GM23338 (cell line): ENCODE measurements at regions not wholly inside any gene's neighbourhood (a gene's known extent, or its start where the extent isn't known, plus 50 kb on each side); places are given as distances from the start of the nearest gene placed in this dataset.

Experiments
- ATAC-seq: fragments of 200-7000 bp; cut with Tn5 transposase; 3 replicates; pipeline ENCODE4 v1.9.1; 2020
- DNase-seq: peaks from one replicate; pipeline ENCODE4 v3.0.0-alpha.2; 2015; ENCODE audit warnings: low spot score
- H2AFZ ChIP-seq: fragments of 200-600 bp; sonication (generic); 2 replicates; pipeline ENCODE4 v1.8.0; 2016; ENCODE audit warnings: antibody characterized with exemption, mild to moderate bottlenecking, moderate library complexity
- H3F3A ChIP-seq: fragments of 200-600 bp; sonication (generic); replicated peaks from 2 replicates; pipeline ENCODE4 v1.8.0; 2017; ENCODE audit warnings: antibody characterized with exemption, mixed run types, low read depth
- H3K27ac ChIP-seq: fragments of 200-600 bp; sonication (generic); 2 replicates; pipeline ENCODE4 v1.6.1; 2016; ENCODE audit warnings: low read depth
- H3K27me3 ChIP-seq: fragments of 200-600 bp; sonication (generic); 2 replicates; pipeline ENCODE4 v1.8.0; 2016; ENCODE audit warnings: mild to moderate bottlenecking, mixed run types, moderate library complexity; ENCODE audit not compliant: insufficient read depth
- H3K36me3 ChIP-seq: fragments of 200-600 bp; sonication (generic); 2 replicates; pipeline ENCODE4 v1.8.0; 2016; ENCODE audit warnings: mild to moderate bottlenecking; ENCODE audit not compliant: insufficient read depth
- H3K4me1 ChIP-seq: fragments of 200-600 bp; sonication (generic); 2 replicates; pipeline ENCODE4 v1.8.0; 2016; ENCODE audit warnings: mild to moderate bottlenecking, moderate library complexity; ENCODE audit not compliant: insufficient read depth
- H3K4me2 ChIP-seq: fragments of 200-600 bp; sonication (generic); 2 replicates; pipeline ENCODE4 v1.7.1; 2017; ENCODE audit warnings: mixed run types
- H3K4me3 ChIP-seq: fragments of 200-600 bp; sonication (generic); 2 replicates; pipeline ENCODE4 v1.6.1; 2016; ENCODE audit warnings: mixed run types
- H3K79me2 ChIP-seq: fragments of 200-600 bp; sonication (generic); replicated peaks from 2 replicates; pipeline ENCODE4 v1.8.0; 2017; ENCODE audit warnings: mild to moderate bottlenecking; ENCODE audit not compliant: insufficient read depth
- H3K9me2 ChIP-seq: fragments of 200-600 bp; sonication (generic); 2 replicates; pipeline ENCODE4 v1.8.0; 2017; ENCODE audit not compliant: insufficient read depth
- H4K20me1 ChIP-seq: fragments of 200-600 bp; sonication (generic); replicated peaks from 2 replicates; pipeline ENCODE4 v1.8.0; 2017; ENCODE audit warnings: mild to moderate bottlenecking; ENCODE audit not compliant: insufficient read depth
- H3K27ac Mint-ChIP-seq: 2 replicates; pipeline ENCODE4 v1.8.0; 2020; ENCODE audit warnings: inconsistent platforms, mild to moderate bottlenecking, moderate library complexity, mixed read lengths
- H3K27me3 Mint-ChIP-seq: 3 replicates; pipeline ENCODE4 v1.8.0; 2022; ENCODE audit warnings: low read depth, mild to moderate bottlenecking, moderate library complexity, mixed read lengths, inconsistent platforms; ENCODE audit not compliant: insufficient read depth, poor library complexity
- H3K36me3 Mint-ChIP-seq: 3 replicates; pipeline ENCODE4 v1.8.0; 2021; ENCODE audit warnings: low read depth, mild to moderate bottlenecking, inconsistent platforms, moderate library complexity, mixed read lengths
- H3K4me1 Mint-ChIP-seq: 3 replicates; pipeline ENCODE4 v1.8.0; 2020; ENCODE audit warnings: mild to moderate bottlenecking, inconsistent platforms, mixed read lengths
- H3K4me3 Mint-ChIP-seq: 3 replicates; pipeline ENCODE4 v1.8.0; 2021; ENCODE audit warnings: moderate library complexity, mild to moderate bottlenecking, inconsistent platforms, mixed read lengths
- H3K9me3 Mint-ChIP-seq: 3 replicates; pipeline ENCODE4 v1.8.0; 2020; ENCODE audit warnings: moderate library complexity, mild to moderate bottlenecking, inconsistent platforms, mixed read lengths
- NANOG ChIP-seq: IDR thresholded peaks from 2 replicates; pipeline ENCODE4 v1.6.1; 2016; ENCODE audit warnings: antibody characterized with exemption, borderline replicate concordance
- REST ChIP-seq: IDR thresholded peaks from one replicate; pipeline ENCODE4 v1.6.1; 2018; ENCODE audit warnings: antibody characterized with exemption; ENCODE audit not compliant: unreplicated experiment
- ZNF331 ChIP-seq: fragments of 250-450 bp; sonication (Bioruptor Pico); IDR thresholded peaks from 2 replicates; pipeline ENCODE4 v1.5.0; 2020; ENCODE audit warnings: low read depth, mild to moderate bottlenecking, moderate library complexity
- TF ChIP-seq, protein P1 (sequence below): fragments of 250-450 bp; sonication (Bioruptor Pico); IDR thresholded peaks from 2 replicates; pipeline ENCODE4 v1.5.0; 2020; ENCODE audit warnings: mild to moderate bottlenecking, moderate library complexity
- TF ChIP-seq, protein P2 (sequence below): IDR thresholded peaks from 2 replicates; pipeline ENCODE4 v1.6.1; 2016; ENCODE audit warnings: antibody characterized with exemption

DNA sequence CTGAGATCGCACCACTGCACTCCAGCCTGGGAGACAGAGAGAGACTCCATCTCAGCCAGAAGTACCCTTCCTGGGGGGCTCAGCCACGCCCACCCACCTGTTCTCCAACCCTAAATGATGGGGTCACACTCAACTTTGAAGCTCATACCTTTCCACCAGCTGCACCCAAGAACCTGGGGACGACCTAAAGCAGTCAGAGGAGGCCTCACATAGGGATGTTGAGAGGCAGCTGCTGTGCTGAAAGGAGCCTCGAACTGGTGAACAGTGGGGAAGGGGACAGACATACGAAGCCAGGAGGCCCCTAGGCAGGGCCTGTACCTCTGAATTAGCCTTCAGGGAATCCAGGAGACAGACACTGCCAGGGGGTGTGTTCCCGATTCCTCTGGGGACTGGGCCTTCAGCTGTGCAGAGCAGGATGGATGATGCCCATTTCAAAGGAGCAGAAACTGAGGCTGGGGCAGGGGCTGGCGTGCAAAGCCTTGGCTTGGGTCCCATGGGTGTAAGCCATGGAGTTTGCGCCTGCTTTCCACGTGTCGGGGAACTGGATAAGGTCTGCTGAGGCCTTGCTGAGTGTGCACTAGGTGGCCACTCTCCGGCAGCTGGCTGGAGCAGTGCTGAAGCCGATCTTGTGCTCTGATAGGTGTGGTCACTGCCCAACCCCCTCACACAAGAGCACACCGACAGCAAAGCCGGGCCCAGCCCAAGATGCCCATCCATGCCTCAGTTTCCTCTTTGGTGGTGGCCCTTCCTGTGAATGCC lies 130.8 kb downstream of the CPZ start:
- H3K27me3 Mint-ChIP-seq: peaks cover 4% of the 10 kb centered on the region
- Histone ChIP-seq H3K4me1 (no peaks in the 10 kb centered on the region), H3K27me3 (no peaks in the 10 kb centered on the region), H2AFZ (no peak overlapping the region), H3K4me3 (no peak overlapping the region), H3K79me2 (no peaks in the 10 kb centered on the region), H3K27ac (no peak overlapping the region), H3F3A (no peaks in the 10 kb centered on the region), H4K20me1 (0 out of 2 replicates have a peak, but pooled peaks cover 3% of the 10 kb centered on the region), H3K4me2 (no peak overlapping the region), H3K36me3 (no peaks in the 10 kb centered on the region), H3K9me2 (no peaks in the 10 kb centered on the region)
- no peaks in the 10 kb centered on the region for H3K9me3 Mint-ChIP-seq
- H3K36me3 Mint-ChIP-seq: no peaks in the 10 kb centered on the region
- no peak for TF ChIP-seq NANOG
- TF ChIP-seq ZNF331 (CRISPR knock-in tag): no peak
- TF ChIP-seq, protein P1, sequence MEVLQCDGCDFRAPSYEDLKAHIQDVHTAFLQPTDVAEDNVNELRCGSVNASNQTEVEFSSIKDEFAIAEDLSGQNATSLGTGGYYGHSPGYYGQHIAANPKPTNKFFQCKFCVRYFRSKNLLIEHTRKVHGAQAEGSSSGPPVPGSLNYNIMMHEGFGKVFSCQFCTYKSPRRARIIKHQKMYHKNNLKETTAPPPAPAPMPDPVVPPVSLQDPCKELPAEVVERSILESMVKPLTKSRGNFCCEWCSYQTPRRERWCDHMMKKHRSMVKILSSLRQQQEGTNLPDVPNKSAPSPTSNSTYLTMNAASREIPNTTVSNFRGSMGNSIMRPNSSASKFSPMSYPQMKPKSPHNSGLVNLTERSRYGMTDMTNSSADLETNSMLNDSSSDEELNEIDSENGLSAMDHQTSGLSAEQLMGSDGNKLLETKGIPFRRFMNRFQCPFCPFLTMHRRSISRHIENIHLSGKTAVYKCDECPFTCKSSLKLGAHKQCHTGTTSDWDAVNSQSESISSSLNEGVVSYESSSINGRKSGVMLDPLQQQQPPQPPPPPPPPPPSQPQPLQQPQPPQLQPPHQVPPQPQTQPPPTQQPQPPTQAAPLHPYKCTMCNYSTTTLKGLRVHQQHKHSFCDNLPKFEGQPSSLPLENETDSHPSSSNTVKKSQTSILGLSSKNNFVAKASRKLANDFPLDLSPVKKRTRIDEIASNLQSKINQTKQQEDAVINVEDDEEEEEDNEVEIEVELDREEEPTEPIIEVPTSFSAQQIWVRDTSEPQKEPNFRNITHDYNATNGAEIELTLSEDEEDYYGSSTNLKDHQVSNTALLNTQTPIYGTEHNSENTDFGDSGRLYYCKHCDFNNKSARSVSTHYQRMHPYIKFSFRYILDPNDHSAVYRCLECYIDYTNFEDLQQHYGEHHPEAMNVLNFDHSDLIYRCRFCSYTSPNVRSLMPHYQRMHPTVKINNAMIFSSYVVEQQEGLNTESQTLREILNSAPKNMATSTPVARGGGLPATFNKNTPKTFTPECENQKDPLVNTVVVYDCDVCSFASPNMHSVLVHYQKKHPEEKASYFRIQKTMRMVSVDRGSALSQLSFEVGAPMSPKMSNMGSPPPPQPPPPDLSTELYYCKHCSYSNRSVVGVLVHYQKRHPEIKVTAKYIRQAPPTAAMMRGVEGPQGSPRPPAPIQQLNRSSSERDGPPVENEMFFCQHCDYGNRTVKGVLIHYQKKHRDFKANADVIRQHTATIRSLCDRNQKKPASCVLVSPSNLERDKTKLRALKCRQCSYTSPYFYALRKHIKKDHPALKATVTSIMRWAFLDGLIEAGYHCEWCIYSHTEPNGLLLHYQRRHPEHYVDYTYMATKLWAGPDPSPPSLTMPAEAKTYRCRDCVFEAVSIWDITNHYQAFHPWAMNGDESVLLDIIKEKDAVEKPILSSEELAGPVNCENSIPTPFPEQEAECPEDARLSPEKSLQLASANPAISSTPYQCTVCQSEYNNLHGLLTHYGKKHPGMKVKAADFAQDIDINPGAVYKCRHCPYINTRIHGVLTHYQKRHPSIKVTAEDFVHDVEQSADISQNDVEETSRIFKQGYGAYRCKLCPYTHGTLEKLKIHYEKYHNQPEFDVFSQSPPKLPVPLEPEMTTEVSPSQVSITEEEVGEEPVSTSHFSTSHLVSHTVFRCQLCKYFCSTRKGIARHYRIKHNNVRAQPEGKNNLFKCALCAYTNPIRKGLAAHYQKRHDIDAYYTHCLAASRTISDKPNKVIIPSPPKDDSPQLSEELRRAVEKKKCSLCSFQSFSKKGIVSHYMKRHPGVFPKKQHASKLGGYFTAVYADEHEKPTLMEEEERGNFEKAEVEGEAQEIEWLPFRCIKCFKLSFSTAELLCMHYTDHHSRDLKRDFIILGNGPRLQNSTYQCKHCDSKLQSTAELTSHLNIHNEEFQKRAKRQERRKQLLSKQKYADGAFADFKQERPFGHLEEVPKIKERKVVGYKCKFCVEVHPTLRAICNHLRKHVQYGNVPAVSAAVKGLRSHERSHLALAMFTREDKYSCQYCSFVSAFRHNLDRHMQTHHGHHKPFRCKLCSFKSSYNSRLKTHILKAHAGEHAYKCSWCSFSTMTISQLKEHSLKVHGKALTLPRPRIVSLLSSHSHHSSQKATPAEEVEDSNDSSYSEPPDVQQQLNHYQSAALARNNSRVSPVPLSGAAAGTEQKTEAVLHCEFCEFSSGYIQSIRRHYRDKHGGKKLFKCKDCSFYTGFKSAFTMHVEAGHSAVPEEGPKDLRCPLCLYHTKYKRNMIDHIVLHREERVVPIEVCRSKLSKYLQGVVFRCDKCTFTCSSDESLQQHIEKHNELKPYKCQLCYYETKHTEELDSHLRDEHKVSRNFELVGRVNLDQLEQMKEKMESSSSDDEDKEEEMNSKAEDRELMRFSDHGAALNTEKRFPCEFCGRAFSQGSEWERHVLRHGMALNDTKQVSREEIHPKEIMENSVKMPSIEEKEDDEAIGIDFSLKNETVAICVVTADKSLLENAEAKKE (CRISPR knock-in tag): no peak
- ATAC-seq: no peak
- no peak for DNase-seq
- H3K4me1 Mint-ChIP-seq: peaks cover 10% of the 10 kb centered on the region
- no peak overlapping the region for H3K4me3 Mint-ChIP-seq
- no peak overlapping the region for H3K27ac Mint-ChIP-seq

DNA sequence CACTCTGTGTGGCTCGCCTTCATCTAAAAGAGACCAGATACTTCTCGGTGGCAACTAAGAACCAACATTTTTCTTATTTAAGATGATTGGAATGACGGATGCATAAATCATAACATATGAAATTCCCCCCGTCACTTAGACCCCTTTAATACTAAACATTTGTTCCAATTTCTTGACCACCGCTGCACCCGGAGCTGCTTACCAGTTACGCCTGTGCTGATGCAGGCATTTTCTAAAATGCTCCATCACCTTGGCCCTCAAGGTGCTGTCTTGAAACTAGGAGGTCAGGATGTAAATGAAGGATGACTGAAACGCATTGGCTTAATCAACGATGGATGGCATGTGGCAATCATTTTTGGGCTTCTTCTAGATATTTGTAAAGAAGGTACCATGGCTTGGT lies 130.0 kb downstream of the CPZ start:
- H3K4me1 Mint-ChIP-seq: peaks cover 10% of the 10 kb centered on the region
- Histone ChIP-seq H3K9me2 (no peaks in the 10 kb centered on the region), H4K20me1 (0 out of 2 replicates have a peak, but pooled peaks cover 3% of the 10 kb centered on the region), H3K4me3 (no peak overlapping the region), H3K79me2 (no peaks in the 10 kb centered on the region), H3K27ac (no peak overlapping the region), H3K36me3 (no peaks in the 10 kb centered on the region), H3K27me3 (no peaks in the 10 kb centered on the region), H3K4me1 (no peaks in the 10 kb centered on the region), H2AFZ (no peak overlapping the region), H3K4me2 (no peak overlapping the region), H3F3A (no peaks in the 10 kb centered on the region)
- H3K27me3 Mint-ChIP-seq: peaks cover 2% of the 10 kb centered on the region
- TF ChIP-seq, protein P2, sequence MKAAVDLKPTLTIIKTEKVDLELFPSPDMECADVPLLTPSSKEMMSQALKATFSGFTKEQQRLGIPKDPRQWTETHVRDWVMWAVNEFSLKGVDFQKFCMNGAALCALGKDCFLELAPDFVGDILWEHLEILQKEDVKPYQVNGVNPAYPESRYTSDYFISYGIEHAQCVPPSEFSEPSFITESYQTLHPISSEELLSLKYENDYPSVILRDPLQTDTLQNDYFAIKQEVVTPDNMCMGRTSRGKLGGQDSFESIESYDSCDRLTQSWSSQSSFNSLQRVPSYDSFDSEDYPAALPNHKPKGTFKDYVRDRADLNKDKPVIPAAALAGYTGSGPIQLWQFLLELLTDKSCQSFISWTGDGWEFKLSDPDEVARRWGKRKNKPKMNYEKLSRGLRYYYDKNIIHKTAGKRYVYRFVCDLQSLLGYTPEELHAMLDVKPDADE: no peak
- no peak for TF ChIP-seq REST
- no peaks in the 10 kb centered on the region for H3K9me3 Mint-ChIP-seq
- no peak overlapping the region for H3K4me3 Mint-ChIP-seq
- no peak overlapping the region for H3K27ac Mint-ChIP-seq
- DNase-seq (no peak), ATAC-seq (no peak)
- no peaks in the 10 kb centered on the region for H3K36me3 Mint-ChIP-seq
